H9 (cell line): ENCODE measurements at regions not wholly inside any gene's neighbourhood (a gene's known extent, or its start where the extent isn't known, plus 50 kb on each side); places are given as distances from the start of the nearest gene placed in this dataset.

Source experiments
- DNase-seq: peaks from one replicate; pipeline ENCODE4 v3.0.0-alpha.2; 2017
- H2AFZ ChIP-seq: one replicate; pipeline ENCODE4 v1.6.1; 2013; ENCODE audit warnings: mild to moderate bottlenecking, low read length, control low read depth, moderate library complexity
- H2AK5ac ChIP-seq: 2 replicates; pipeline ENCODE4 v1.6.1; 2013; ENCODE audit warnings: low read length, control low read depth, mixed read lengths; ENCODE audit not compliant: insufficient read length
- H2BK120ac ChIP-seq: one replicate; pipeline ENCODE4 v1.6.1; 2013; ENCODE audit warnings: low read depth, mild to moderate bottlenecking, low read length, control low read depth, inconsistent platforms; ENCODE audit not compliant: poor library complexity, severe bottlenecking
- H2BK12ac ChIP-seq: 2 replicates; pipeline ENCODE4 v1.6.1; 2013; ENCODE audit warnings: low read length, control low read depth, mixed read lengths, low read depth; ENCODE audit not compliant: insufficient read length
- H2BK15ac ChIP-seq: 2 replicates; pipeline ENCODE4 v1.6.1; 2013; ENCODE audit warnings: low read depth, low read length, control low read depth
- H2BK20ac ChIP-seq: one replicate; pipeline ENCODE4 v1.6.1; 2013; ENCODE audit warnings: low read depth, mild to moderate bottlenecking, low read length, control low read depth, inconsistent platforms; ENCODE audit not compliant: poor library complexity, severe bottlenecking
- H2BK5ac ChIP-seq: 2 replicates; pipeline ENCODE4 v1.6.1; 2013; ENCODE audit warnings: low read length, control low read depth, mixed read lengths; ENCODE audit not compliant: insufficient read length
- H3K14ac ChIP-seq: 2 replicates; pipeline ENCODE4 v1.6.1; 2013; ENCODE audit warnings: low read length, control low read depth; ENCODE audit not compliant: insufficient read depth
- H3K18ac ChIP-seq: 2 replicates; pipeline ENCODE4 v1.6.1; 2013; ENCODE audit warnings: low read depth, mild to moderate bottlenecking, mixed read lengths, low read length, control low read depth; ENCODE audit not compliant: insufficient read length
- H3K23ac ChIP-seq: 2 replicates; pipeline ENCODE4 v1.6.1; 2013; ENCODE audit warnings: low read length, control low read depth, mixed read lengths, low read depth; ENCODE audit not compliant: insufficient read length
- H3K23me2 ChIP-seq: 2 replicates; pipeline ENCODE4 v1.6.1; 2013; ENCODE audit warnings: low read depth, mild to moderate bottlenecking, mixed read lengths, low read length, control low read depth; ENCODE audit not compliant: insufficient read length, poor library complexity, severe bottlenecking
- H3K27ac ChIP-seq: 2 replicates; pipeline ENCODE4 v1.5.1; 2013; ENCODE audit warnings: low read length, control low read depth, mixed read lengths, low read depth; ENCODE audit not compliant: insufficient read length
- H3K27me3 ChIP-seq: 2 replicates; pipeline ENCODE4 v1.6.1; 2013; ENCODE audit warnings: low read length, control low read depth, inconsistent platforms; ENCODE audit not compliant: insufficient read depth
- H3K4ac ChIP-seq: 2 replicates; pipeline ENCODE4 v1.6.1; 2013; ENCODE audit warnings: low read depth, mild to moderate bottlenecking, control low read depth, inconsistent platforms, low read length, moderate library complexity
- H3K4me1 ChIP-seq: 2 replicates; pipeline ENCODE4 v1.6.1; 2013; ENCODE audit warnings: low read length, control low read depth, inconsistent platforms; ENCODE audit not compliant: insufficient read depth
- H3K4me2 ChIP-seq: 2 replicates; pipeline ENCODE4 v1.6.1; 2013; ENCODE audit warnings: low read length, control low read depth, mixed read lengths; ENCODE audit not compliant: insufficient read length, insufficient read depth
- H3K56ac ChIP-seq: 2 replicates; pipeline ENCODE4 v1.6.1; 2013; ENCODE audit warnings: low read depth, mild to moderate bottlenecking, mixed read lengths, low read length, control low read depth; ENCODE audit not compliant: insufficient read length
- H3K79me1 ChIP-seq: 2 replicates; pipeline ENCODE4 v1.6.1; 2013; ENCODE audit warnings: low read depth, mild to moderate bottlenecking, moderate library complexity, low read length, control low read depth, inconsistent platforms; ENCODE audit not compliant: insufficient read depth, poor library complexity, severe bottlenecking
- H3K79me2 ChIP-seq: 2 replicates; pipeline ENCODE4 v1.6.1; 2013; ENCODE audit warnings: low read length, control low read depth, inconsistent platforms; ENCODE audit not compliant: insufficient read depth
- H3K9ac ChIP-seq: 2 replicates; pipeline ENCODE4 v1.6.1; 2013; ENCODE audit warnings: low read length, control low read depth, mixed read lengths; ENCODE audit not compliant: insufficient read length; ENCODE audit errors: extremely low read depth
- H3K9me3 ChIP-seq: one replicate; pipeline ENCODE4 v1.6.1; 2013; ENCODE audit warnings: low read depth, low read length, inconsistent platforms; ENCODE audit not compliant: control insufficient read depth
- H3T11ph ChIP-seq: one replicate; pipeline ENCODE4 v1.6.1; 2013; ENCODE audit warnings: mild to moderate bottlenecking, low read length, control low read depth, inconsistent platforms
- H4K20me1 ChIP-seq: one replicate; pipeline ENCODE4 v1.6.1; 2013; ENCODE audit not compliant: control insufficient read depth, insufficient read length, insufficient read depth
- H4K5ac ChIP-seq: 2 replicates; pipeline ENCODE4 v1.6.1; 2013; ENCODE audit warnings: low read depth, mild to moderate bottlenecking, mixed read lengths, low read length, control low read depth; ENCODE audit not compliant: insufficient read length
- H4K8ac ChIP-seq: replicated peaks from 2 replicates; pipeline ENCODE4 v1.6.1; 2013; ENCODE audit warnings: low read length, control low read depth, mixed read lengths, low read depth; ENCODE audit not compliant: insufficient read length
- H4K91ac ChIP-seq: 2 replicates; pipeline ENCODE4 v1.6.1; 2013; ENCODE audit warnings: low read depth, mild to moderate bottlenecking, moderate library complexity, mixed read lengths, low read length, control low read depth; ENCODE audit not compliant: insufficient read length
- H3K27ac Mint-ChIP-seq, 3 experiments: 2 replicates in 2 of 3; 3 replicates in 1 of 3; pipeline ENCODE4 v1.8.0; 2020 to 2021; ENCODE audit warnings: mixed read lengths in 3 of 3, mild to moderate bottlenecking in 1 of 3, moderate library complexity in 1 of 3
- H3K27me3 Mint-ChIP-seq: 2 replicates; pipeline ENCODE4 v1.8.0; 2021; ENCODE audit warnings: low read depth, mild to moderate bottlenecking, moderate library complexity, mixed read lengths
- H3K36me3 Mint-ChIP-seq, 3 experiments: 2 replicates in 2 of 3; 3 replicates in 1 of 3; pipeline ENCODE4 v1.8.0; 2020 to 2021; ENCODE audit warnings: low read depth in 3 of 3, mixed read lengths in 3 of 3; ENCODE audit not compliant: insufficient read depth in 1 of 3
- H3K4me1 Mint-ChIP-seq, 2 experiments: 2 replicates each; pipeline ENCODE4 v1.8.0; 2020; ENCODE audit warnings: mixed read lengths in 2 of 2
- H3K4me3 Mint-ChIP-seq, 2 experiments: 2 replicates in 1 of 2; 3 replicates in 1 of 2; pipeline ENCODE4 v1.8.0; 2020 to 2021; ENCODE audit warnings: mild to moderate bottlenecking in 2 of 2, mixed read lengths in 2 of 2, moderate library complexity in 1 of 2
- H3K9me3 Mint-ChIP-seq, 2 experiments: 2 replicates in 1 of 2; 3 replicates in 1 of 2; pipeline ENCODE4 v1.8.0; 2020; ENCODE audit warnings: mild to moderate bottlenecking in 2 of 2, mixed read lengths in 2 of 2, moderate library complexity in 1 of 2
- WGBS: extraction: QIAGEN DNeasy Blood & Tissue Kit; methylation state at CpG from one replicate; pipeline ENCODE4 v1.1.7; 2013; ENCODE audit warnings: missing lambda C conversion rate, low lambda C conversion rate, mixed read lengths; ENCODE audit not compliant: insufficient read length; ENCODE audit errors: extremely low coverage; 5-methylcytosine and 5-hydroxymethylcytosine counted together
- TF ChIP-seq, protein P1 (sequence below): fragments of 200-600 bp; sonication (generic); conservative IDR thresholded peaks from 3 replicates; pipeline ENCODE4 v1.8.0; 2021; ENCODE audit warnings: antibody characterized with exemption, mild to moderate bottlenecking

DNA sequence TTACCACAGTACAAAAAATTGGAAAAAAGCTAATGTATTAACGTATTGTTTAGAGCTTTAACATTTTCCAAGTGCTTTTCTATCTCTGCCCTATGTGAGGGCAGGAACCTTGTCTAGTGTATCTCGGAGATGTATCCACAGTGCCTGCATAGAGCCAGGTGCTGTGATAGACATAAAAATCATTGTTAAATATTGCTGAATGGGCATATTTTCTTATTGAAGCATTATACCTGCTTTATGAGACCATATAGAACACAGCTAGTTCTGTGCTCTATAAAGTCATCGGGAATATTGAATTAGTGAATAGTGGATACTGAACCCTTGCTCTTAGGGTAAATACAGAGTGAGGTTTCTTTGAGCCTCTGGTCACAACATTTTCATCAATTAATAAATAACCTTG is 163.0 kb downstream of the RNF144B start:
- no peak overlapping the region for H2AK5ac ChIP-seq
- H3K9me3 ChIP-seq: no peaks in the 10 kb centered on the region
- no peak overlapping the region for H2BK12ac ChIP-seq
- no peaks in the 10 kb centered on the region for H3K79me2 ChIP-seq
- H3K23ac ChIP-seq: no peak overlapping the region
- no peak overlapping the region for H2BK15ac ChIP-seq
- Mint-ChIP-seq H3K36me3 (no peaks in the 10 kb centered on the region), H3K27ac (no peak overlapping the region), H3K4me1 (peaks cover 0 to 5% of the 10 kb centered on the region in 2 experiments; a peak in 1 of 4 replicates), H3K27me3 (no peaks in the 10 kb centered on the region), H3K4me3 (no peak overlapping the region), H3K9me3 (peaks cover 4 to 8% of the 10 kb centered on the region in 2 experiments; a peak in 2 of 5 replicates)
- H3K79me1 ChIP-seq: no peaks in the 10 kb centered on the region
- H3K27me3 ChIP-seq: no peaks in the 10 kb centered on the region
- H4K8ac ChIP-seq: no peak overlapping the region
- H3K4me2 ChIP-seq: no peak overlapping the region
- H3K56ac ChIP-seq: no peak overlapping the region
- no CpG with 5 or more reads among the region's 3 CpGs for WGBS
- DNase-seq: no peak
- H2AFZ ChIP-seq: no peak overlapping the region
- no peak overlapping the region for H3K9ac ChIP-seq
- no peak overlapping the region for H2BK120ac ChIP-seq
- no peak overlapping the region for H2BK5ac ChIP-seq
- no peak overlapping the region for H4K91ac ChIP-seq
- no peak overlapping the region for H4K5ac ChIP-seq
- no peak overlapping the region for H3T11ph ChIP-seq
- H3K4ac ChIP-seq: no peak overlapping the region
- no peak overlapping the region for H3K18ac ChIP-seq
- H3K4me1 ChIP-seq: no peaks in the 10 kb centered on the region
- no peak overlapping the region for H3K14ac ChIP-seq
- no peak overlapping the region for H3K27ac ChIP-seq
- TF ChIP-seq, protein P1, sequence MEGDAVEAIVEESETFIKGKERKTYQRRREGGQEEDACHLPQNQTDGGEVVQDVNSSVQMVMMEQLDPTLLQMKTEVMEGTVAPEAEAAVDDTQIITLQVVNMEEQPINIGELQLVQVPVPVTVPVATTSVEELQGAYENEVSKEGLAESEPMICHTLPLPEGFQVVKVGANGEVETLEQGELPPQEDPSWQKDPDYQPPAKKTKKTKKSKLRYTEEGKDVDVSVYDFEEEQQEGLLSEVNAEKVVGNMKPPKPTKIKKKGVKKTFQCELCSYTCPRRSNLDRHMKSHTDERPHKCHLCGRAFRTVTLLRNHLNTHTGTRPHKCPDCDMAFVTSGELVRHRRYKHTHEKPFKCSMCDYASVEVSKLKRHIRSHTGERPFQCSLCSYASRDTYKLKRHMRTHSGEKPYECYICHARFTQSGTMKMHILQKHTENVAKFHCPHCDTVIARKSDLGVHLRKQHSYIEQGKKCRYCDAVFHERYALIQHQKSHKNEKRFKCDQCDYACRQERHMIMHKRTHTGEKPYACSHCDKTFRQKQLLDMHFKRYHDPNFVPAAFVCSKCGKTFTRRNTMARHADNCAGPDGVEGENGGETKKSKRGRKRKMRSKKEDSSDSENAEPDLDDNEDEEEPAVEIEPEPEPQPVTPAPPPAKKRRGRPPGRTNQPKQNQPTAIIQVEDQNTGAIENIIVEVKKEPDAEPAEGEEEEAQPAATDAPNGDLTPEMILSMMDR: no peak
- H4K20me1 ChIP-seq: no peaks in the 10 kb centered on the region
- no peaks in the 10 kb centered on the region for H3K23me2 ChIP-seq
- H2BK20ac ChIP-seq: no peak overlapping the region
